SK-N-SH (cell line): ENCODE measurements at regions not wholly inside any gene's neighbourhood (a gene's known extent, or its start where the extent isn't known, plus 50 kb on each side); places are given as distances from the start of the nearest gene placed in this dataset.

Source experiments
- CTCF ChIA-PET: fragments of 300-600, 350-600 bp; formaldehyde crosslinking; extraction: SDS; loops from one replicate; lab custom pipeline; 2021; lab: Yijun Ruan, JAX
- POLR2A ChIA-PET: fragments of 350-600 bp; sonication (Branson Sonifier 250); formaldehyde crosslinking; extraction: SDS; loops from one replicate; lab custom pipeline; 2020; ENCODE audit warnings: antibody characterized with exemption, inconsistent platforms; lab: Yijun Ruan, JAX
- DNase-seq: peaks from one replicate; pipeline ENCODE4 v3.0.0; 2012
- H2AFZ ChIP-seq: fragments of 200-600 bp; sonication (generic); 2 replicates; pipeline ENCODE4 v1.8.1; 2016; ENCODE audit warnings: antibody characterized with exemption, mild to moderate bottlenecking, low read depth
- H3F3A ChIP-seq: fragments of 200-600 bp; sonication (generic); replicated peaks from 2 replicates; pipeline ENCODE3; 2016; ENCODE audit warnings: antibody characterized with exemption, mild to moderate bottlenecking; ENCODE audit not compliant: insufficient read depth
- H3K27ac ChIP-seq, 2 experiments: fragments of 200-500 bp in 1 of 2; fragments of 200-600 bp in 1 of 2; sonication (Bioruptor generic) in 1 of 2; sonication (generic), shearing (Covaris generic) in 1 of 2; 2 replicates each; pipeline versions ENCODE4 v1.5.1 to v1.6.1; 2014 to 2016; ENCODE audit warnings: low read depth in 2 of 2, inconsistent platforms in 1 of 2, low read length in 1 of 2, mild to moderate bottlenecking in 1 of 2, mixed read lengths in 1 of 2
- H3K27me3 ChIP-seq: fragments of 200-600 bp; sonication (generic), shearing (Covaris generic); 2 replicates; pipeline ENCODE4 v1.6.1; 2016; ENCODE audit warnings: mixed run types; ENCODE audit not compliant: insufficient read depth
- H3K36me3 ChIP-seq, 2 experiments: fragments of 200-500 bp in 1 of 2; fragments of 200-600 bp in 1 of 2; sonication (Bioruptor generic) in 1 of 2; sonication (generic) in 1 of 2; replicated peaks in 1 of 2; 2 replicates each; pipeline versions ENCODE3 to v1.5.1; 2014 to 2016; ENCODE audit warnings: low read length in 1 of 2, mild to moderate bottlenecking in 1 of 2; ENCODE audit not compliant: insufficient read depth in 2 of 2, control insufficient read depth in 1 of 2
- H3K4me1 ChIP-seq, 2 experiments: fragments of 200-500 bp in 1 of 2; fragments of 200-600 bp in 1 of 2; sonication (Bioruptor generic) in 1 of 2; sonication (generic), shearing (Covaris generic) in 1 of 2; 2 replicates each; pipeline versions ENCODE4 v1.5.1 to v1.6.1; 2014 to 2016; ENCODE audit warnings: low read depth in 1 of 2, low read length in 1 of 2, mixed run types in 1 of 2; ENCODE audit not compliant: insufficient read depth in 2 of 2, control insufficient read depth in 1 of 2
- H3K4me2 ChIP-seq: fragments of 200-600 bp; sonication (generic), shearing (Covaris generic); 2 replicates; pipeline ENCODE4 v1.6.1; 2017; ENCODE audit warnings: mixed run types
- H3K4me3 ChIP-seq, 2 experiments: fragments of 200-500 bp in 1 of 2; fragments of 200-600 bp in 1 of 2; sonication (Bioruptor generic) in 1 of 2; sonication (generic), shearing (Covaris generic) in 1 of 2; 2 replicates each; pipeline versions ENCODE4 v1.5.1 to v1.8.1; 2014 to 2016; ENCODE audit warnings: low read depth in 2 of 2, inconsistent platforms in 1 of 2, low read length in 1 of 2, mild to moderate bottlenecking in 1 of 2, mixed read lengths in 1 of 2, moderate library complexity in 1 of 2
- H3K79me2 ChIP-seq: fragments of 200-600 bp; sonication (generic); 2 replicates; pipeline ENCODE4 v1.8.1; 2017; ENCODE audit warnings: mild to moderate bottlenecking; ENCODE audit not compliant: insufficient read depth
- H3K9ac ChIP-seq: fragments of 200-600 bp; sonication (generic); 2 replicates; pipeline ENCODE4 v1.6.1; 2017; ENCODE audit warnings: mixed run types
- H3K9me2 ChIP-seq: fragments of 200-600 bp; sonication (generic); 2 replicates; pipeline ENCODE4 v1.6.1; 2017; ENCODE audit warnings: mixed run types
- H3K9me3 ChIP-seq: fragments of 200-600 bp; sonication (generic); 2 replicates; pipeline ENCODE4 v1.6.1; 2017; ENCODE audit warnings: mixed run types, mild to moderate bottlenecking, moderate library complexity
- H4K20me1 ChIP-seq: fragments of 200-600 bp; sonication (generic); 2 replicates; pipeline ENCODE4 v1.6.1; 2017; ENCODE audit warnings: mild to moderate bottlenecking, mixed run types; ENCODE audit not compliant: insufficient read depth
- CHD2 ChIP-seq: fragments of 150-350 bp; IDR thresholded peaks from 2 replicates; pipeline ENCODE4 v1.6.1; 2018; ENCODE audit warnings: low read length; ENCODE audit not compliant: partially characterized antibody
- CTCF ChIP-seq: fragments of 200-600 bp; sonication (generic); IDR thresholded peaks from 2 replicates; pipeline ENCODE4 v1.6.1; 2017; ENCODE audit warnings: antibody characterized with exemption, mild to moderate bottlenecking, moderate library complexity
- ELF1 ChIP-seq: IDR thresholded peaks from 2 replicates; pipeline ENCODE4 v1.4.0; 2012
- EP300 ChIP-seq, 2 experiments: IDR thresholded peaks; 2 replicates each; pipeline versions ENCODE4 v1.4.0 to v1.6.1; 2012; ENCODE audit warnings: borderline replicate concordance in 1 of 2, low read depth in 1 of 2, low read length in 1 of 2
- EZH2phosphoT487 ChIP-seq: fragments of 200-600 bp; sonication (generic); IDR thresholded peaks from 2 replicates; pipeline ENCODE4 v1.6.1; 2017; ENCODE audit warnings: low read depth, mixed run types, mild to moderate bottlenecking, antibody characterized with exemption, moderate library complexity, borderline replicate concordance
- FOXJ3 ChIP-seq: sonication (generic); formaldehyde crosslinking; IDR thresholded peaks from 2 replicates; pipeline ENCODE4 v1.5.1; 2020; ENCODE audit warnings: mild to moderate bottlenecking, missing genetic modification reagents
- GATA2 ChIP-seq: sonication (generic); formaldehyde crosslinking; IDR thresholded peaks from 2 replicates; pipeline ENCODE4 v1.5.0; 2020; ENCODE audit warnings: mild to moderate bottlenecking, missing genetic modification reagents
- JUND ChIP-seq: IDR thresholded peaks from 2 replicates; pipeline ENCODE4 v1.4.0; 2012
- MAX ChIP-seq: IDR thresholded peaks from 2 replicates; pipeline ENCODE4 v1.4.0; 2012; ENCODE audit warnings: low read depth
- RAD21 ChIP-seq: IDR thresholded peaks from 2 replicates; pipeline ENCODE4 v1.6.1; 2012; ENCODE audit warnings: mild to moderate bottlenecking, low read length
- REST ChIP-seq: IDR thresholded peaks from 2 replicates; pipeline ENCODE4 v1.6.1; 2012; ENCODE audit warnings: mild to moderate bottlenecking, low read depth, low read length, moderate library complexity
- TAF1 ChIP-seq: IDR thresholded peaks from 2 replicates; pipeline ENCODE4 v1.6.1; 2012; ENCODE audit warnings: low read depth, mild to moderate bottlenecking, low read length, moderate library complexity, borderline replicate concordance
- USF1 ChIP-seq: IDR thresholded peaks from 2 replicates; pipeline ENCODE4 v1.4.0; 2012; ENCODE audit warnings: low read depth, borderline replicate concordance
- ZBTB33 ChIP-seq: IDR thresholded peaks from 2 replicates; pipeline ENCODE4 v1.4.0; 2012; ENCODE audit warnings: low read depth, borderline replicate concordance
- WGBS: methylation state at CpG from one replicate; pipeline ENCODE4 v1.1.6; 2017; ENCODE audit warnings: low lambda C conversion rate; 5-methylcytosine and 5-hydroxymethylcytosine counted together

GRCh38 chrX:97847885-97848679 lies 964.4 kb downstream of the RPA4 start:
- Histone ChIP-seq H3K9me3 (no peaks in the 10 kb centered on the region), H3K4me1 (no peaks in the 10 kb centered on the region), H3K27me3 (no peaks in the 10 kb centered on the region), H3K36me3 (no peaks in the 10 kb centered on the region), H3K9ac (no peak overlapping the region), H3K9me2 (no peaks in the 10 kb centered on the region), H3K4me2 (no peak overlapping the region), H2AFZ (no peak overlapping the region), H3K79me2 (no peaks in the 10 kb centered on the region), H3K27ac (no peak overlapping the region), H3F3A (no peaks in the 10 kb centered on the region), H4K20me1 (no peaks in the 10 kb centered on the region), H3K4me3 (no peak overlapping the region)
- WGBS = 58% methylated on average over 21 of the region's 25 CpGs
- peak; percentile 1 for DNase-seq
- CTCF ChIA-PET = no interaction called here
- TF ChIP-seq GATA2 (no peak), FOXJ3 (no peak), EP300 (IDR thresholded peaks at IDR 0.05; ENCODE audit: borderline replicate concordance in 1 of 2, low read depth in 1 of 2, low read length in 1 of 2) (no peak), CHD2 (no peak), ZBTB33 (no peak), ELF1 (no peak), RAD21 (no peak), USF1 (no peak), CTCF (no peak), JUND (no peak), MAX (no peak), TAF1 (no peak)
- POLR2A ChIA-PET = no interaction called here

GRCh38 chrX:97849951-97850350 lies 966.2 kb downstream of the RPA4 start:
- no peaks in the 10 kb centered on the region for H3K9me2 ChIP-seq
- no peak for DNase-seq
- CTCF ChIA-PET = no interaction called here
- no peak overlapping the region for H3K4me3 ChIP-seq
- H3K27me3 ChIP-seq = no peaks in the 10 kb centered on the region
- TF ChIP-seq USF1 (no peak), EZH2phosphoT487 (no peak), REST (no peak), ELF1 (no peak), FOXJ3 (no peak)
- TF ChIP-seq, all 33 proteins: peak for 0
- Histone ChIP-seq H3K4me2 (no peak overlapping the region), H3K9me3 (no peaks in the 10 kb centered on the region), H4K20me1 (no peaks in the 10 kb centered on the region), H3F3A (no peaks in the 10 kb centered on the region), H2AFZ (no peak overlapping the region), H3K9ac (no peak overlapping the region), H3K27ac (no peak overlapping the region), H3K36me3 (no peaks in the 10 kb centered on the region), H3K79me2 (no peaks in the 10 kb centered on the region), H3K4me1 (no peaks in the 10 kb centered on the region; a peak in 1 of 4 replicates)
- POLR2A ChIA-PET = no interaction called here
